GM12874 (cell line): ENCODE measurements at regions not wholly inside any gene's neighbourhood (a gene's known extent, or its start where the extent isn't known, plus 50 kb on each side); places are given as distances from the start of the nearest gene placed in this dataset.

Source experiments
- CTCF ChIP-seq: IDR thresholded peaks from 2 replicates; pipeline ENCODE4 v1.5.1; 2011; ENCODE audit warnings: low read depth, mild to moderate bottlenecking, control low read depth, low read length, moderate library complexity; ENCODE audit not compliant: insufficient read depth

DNA sequence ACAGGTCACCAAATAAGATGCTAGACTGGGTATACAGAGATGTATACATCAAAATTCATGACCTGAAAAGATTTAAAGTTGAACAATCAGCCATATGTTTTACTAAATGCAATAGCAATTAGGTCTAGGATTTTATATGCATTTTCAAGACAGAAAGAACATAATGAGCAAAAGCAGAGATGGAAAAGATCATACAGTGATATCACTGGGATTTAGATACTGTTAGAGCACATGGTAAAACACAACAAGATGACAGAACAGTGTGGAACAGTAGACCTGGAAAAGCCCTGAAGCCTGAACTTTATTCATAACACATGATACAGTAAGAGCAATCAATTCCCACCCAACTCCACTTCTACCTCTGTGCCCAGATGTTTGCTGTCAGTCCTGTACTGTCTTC is 585.9 kb downstream of the PRR16 start:
- no peak for TF ChIP-seq CTCF

- TF ChIP-seq CTCF, result no peak
Measured at GRCh38 chr5:121053055-121053985, 589.2 kb downstream of the PRR16 start.

GRCh38 chr5:121055586-121055985 is 591.5 kb downstream of the PRR16 start:
- no peak for TF ChIP-seq CTCF

DNA sequence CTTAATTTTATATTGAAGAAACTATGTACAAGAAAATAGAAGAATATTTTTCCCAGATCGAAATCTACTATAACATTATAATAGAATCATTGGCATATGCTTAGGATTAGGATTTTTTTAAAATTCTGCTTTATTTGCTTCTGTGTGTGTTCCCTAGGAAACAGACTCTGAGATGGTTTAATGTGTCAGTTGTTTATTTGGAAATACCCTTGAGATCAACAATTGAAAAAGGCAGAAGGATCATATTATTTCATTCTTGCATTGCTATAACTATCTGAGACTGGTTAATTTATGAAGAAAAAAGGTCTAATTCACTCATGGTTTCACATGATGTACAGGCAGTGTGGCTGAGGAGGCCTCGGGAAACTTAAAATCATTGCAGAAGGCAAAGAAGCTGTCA is 622.6 kb downstream of the PRR16 start:
- no peak for TF ChIP-seq CTCF

DNA sequence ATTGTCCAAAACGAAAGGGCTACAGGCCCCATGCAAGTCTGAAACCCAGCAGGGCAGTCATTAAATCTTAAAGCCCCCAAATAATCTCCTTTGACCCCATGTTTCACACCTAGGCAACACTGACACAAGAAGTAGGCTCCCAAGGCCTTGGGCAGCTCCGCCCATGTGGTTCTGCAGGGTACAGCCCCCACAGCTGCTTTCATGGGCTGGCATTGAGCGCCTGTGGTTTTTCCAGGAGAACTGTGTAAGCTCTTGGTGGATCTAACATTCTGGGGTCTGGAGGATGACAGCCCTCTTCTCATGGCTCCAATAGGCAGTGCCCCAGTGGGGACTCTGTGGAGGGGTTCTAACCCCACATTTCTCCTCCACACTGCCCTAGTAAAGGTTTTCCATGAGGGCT is 623.5 kb downstream of the PRR16 start:
- TF ChIP-seq CTCF, result no peak

GRCh38 chr5:121088341-121088740 is 624.2 kb downstream of the PRR16 start:
- TF ChIP-seq CTCF, result no peak

- TF ChIP-seq CTCF, result no peak
Measured at GRCh38 chr5:121090822-121091221, 626.7 kb downstream of the PRR16 start.
